ENCODE measurements at regions not wholly inside any gene's neighbourhood (a gene's known extent, or its start where the extent isn't known, plus 50 kb on each side); places are given as distances from the start of the nearest gene placed in this dataset.

GRCh38 chr21:31470896-31471694 lies 127.0 kb upstream of the TIAM1 start:
- TF ChIP-seq, protein P1, sequence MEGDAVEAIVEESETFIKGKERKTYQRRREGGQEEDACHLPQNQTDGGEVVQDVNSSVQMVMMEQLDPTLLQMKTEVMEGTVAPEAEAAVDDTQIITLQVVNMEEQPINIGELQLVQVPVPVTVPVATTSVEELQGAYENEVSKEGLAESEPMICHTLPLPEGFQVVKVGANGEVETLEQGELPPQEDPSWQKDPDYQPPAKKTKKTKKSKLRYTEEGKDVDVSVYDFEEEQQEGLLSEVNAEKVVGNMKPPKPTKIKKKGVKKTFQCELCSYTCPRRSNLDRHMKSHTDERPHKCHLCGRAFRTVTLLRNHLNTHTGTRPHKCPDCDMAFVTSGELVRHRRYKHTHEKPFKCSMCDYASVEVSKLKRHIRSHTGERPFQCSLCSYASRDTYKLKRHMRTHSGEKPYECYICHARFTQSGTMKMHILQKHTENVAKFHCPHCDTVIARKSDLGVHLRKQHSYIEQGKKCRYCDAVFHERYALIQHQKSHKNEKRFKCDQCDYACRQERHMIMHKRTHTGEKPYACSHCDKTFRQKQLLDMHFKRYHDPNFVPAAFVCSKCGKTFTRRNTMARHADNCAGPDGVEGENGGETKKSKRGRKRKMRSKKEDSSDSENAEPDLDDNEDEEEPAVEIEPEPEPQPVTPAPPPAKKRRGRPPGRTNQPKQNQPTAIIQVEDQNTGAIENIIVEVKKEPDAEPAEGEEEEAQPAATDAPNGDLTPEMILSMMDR (IDR thresholded peaks at IDR 0.05) = no peak
- no peaks in the 10 kb centered on the region for H3K4me1 Mint-ChIP-seq
- no peak overlapping the region for H3K27ac ChIP-seq (ENCODE audit: low read depth in 1 of 2, low read length in 2 of 2)
- WGBS (ENCODE audit: insufficient coverage) = 89% methylated on average over 4 of the region's 19 CpGs
- no peaks in the 10 kb centered on the region for H3K36me3 ChIP-seq (replicated peaks in 1 of 2; ENCODE audit: control insufficient read depth in 1 of 2, insufficient read depth in 2 of 2, low read length in 2 of 2)
- no peak overlapping the region for H3K27ac Mint-ChIP-seq
- no peak overlapping the region for H3K4me3 ChIP-seq (replicated peaks in 1 of 3; ENCODE audit: low read depth in 2 of 3, low read length in 3 of 3)
- no peak overlapping the region for H3K4me2 ChIP-seq (replicated peaks; ENCODE audit: extremely low read depth, low read length, poor library complexity, severe bottlenecking)
- no peak overlapping the region for H3K9ac ChIP-seq (ENCODE audit: insufficient read depth, low read length, poor library complexity, severe bottlenecking)
- H3K9me3 Mint-ChIP-seq = peaks cover 0 to 7% (median 1%) of the 10 kb centered on the region in 7 donors
- H3K36me3 Mint-ChIP-seq = no peaks in the 10 kb centered on the region
- H3K4me1 ChIP-seq (ENCODE audit: control insufficient read depth in 1 of 2, insufficient read depth in 2 of 2, low read length in 2 of 2) = no peaks in the 10 kb centered on the region
- no peaks in the 10 kb centered on the region for H3K27me3 ChIP-seq (ENCODE audit: control insufficient read depth in 2 of 2, insufficient read depth in 2 of 2, low read length in 2 of 2)
- H3K4me3 Mint-ChIP-seq = no peak overlapping the region
- H3K79me2 ChIP-seq (ENCODE audit: insufficient read depth, low read length) = no peaks in the 10 kb centered on the region
- H4K20me1 ChIP-seq (ENCODE audit: insufficient read depth, low read length) = no peaks in the 10 kb centered on the region
- H3K27me3 Mint-ChIP-seq (ENCODE audit: low read depth in 3 of 3) = peaks cover 0 to 7% (median 0%) of the 10 kb centered on the region in 3 donors
- H2AFZ ChIP-seq (ENCODE audit: insufficient read depth, low read depth, low read length, poor library complexity, severe bottlenecking) = no peak overlapping the region
- DNase-seq = no peak
- H3K9me3 ChIP-seq (replicated peaks in 1 of 2; ENCODE audit: control insufficient read depth in 1 of 2, insufficient read depth in 1 of 2, low read length in 2 of 2) = no peaks in the 10 kb centered on the region
- intact Hi-C loops (cut with micrococcal nuclease) = no loop called here

GRCh38 chr21:31460980-31461379 lies 116.9 kb upstream of the TIAM1 start:
- no peak overlapping the region for H3K27ac ChIP-seq (ENCODE audit: low read depth in 1 of 2, low read length in 2 of 2)
- no peak overlapping the region for H3K4me2 ChIP-seq (replicated peaks; ENCODE audit: extremely low read depth, low read length, poor library complexity, severe bottlenecking)
- no peak overlapping the region for H2AFZ ChIP-seq (ENCODE audit: insufficient read depth, low read depth, low read length, poor library complexity, severe bottlenecking)
- no peak overlapping the region for H3K9ac ChIP-seq (ENCODE audit: insufficient read depth, low read length, poor library complexity, severe bottlenecking)
- no peaks in the 10 kb centered on the region for H3K9me3 ChIP-seq (replicated peaks in 1 of 2; ENCODE audit: control insufficient read depth in 1 of 2, insufficient read depth in 1 of 2, low read length in 2 of 2)
- H3K4me3 Mint-ChIP-seq = no peak overlapping the region
- H4K20me1 ChIP-seq (ENCODE audit: insufficient read depth, low read length) = no peaks in the 10 kb centered on the region
- no peak for DNase-seq
- H3K27me3 Mint-ChIP-seq (ENCODE audit: low read depth in 3 of 3) = peaks cover 0 to 2% (median 1%) of the 10 kb centered on the region in 3 donors
- no peaks in the 10 kb centered on the region for H3K36me3 ChIP-seq (replicated peaks in 1 of 2; ENCODE audit: control insufficient read depth in 1 of 2, insufficient read depth in 2 of 2, low read length in 2 of 2)
- no peaks in the 10 kb centered on the region for H3K36me3 Mint-ChIP-seq
- H3K79me2 ChIP-seq (ENCODE audit: insufficient read depth, low read length) = no peaks in the 10 kb centered on the region
- H3K4me1 ChIP-seq (ENCODE audit: control insufficient read depth in 1 of 2, insufficient read depth in 2 of 2, low read length in 2 of 2) = no peaks in the 10 kb centered on the region
- 91% methylated on average over 8 of the region's 10 CpGs for WGBS (ENCODE audit: insufficient coverage)
- H3K4me1 Mint-ChIP-seq = peaks cover 13% of the 10 kb centered on the region
- H3K4me3 ChIP-seq (replicated peaks in 1 of 3; ENCODE audit: low read depth in 2 of 3, low read length in 3 of 3) = no peak overlapping the region
- intact Hi-C loops (cut with micrococcal nuclease) = no loop called here
- H3K27me3 ChIP-seq (ENCODE audit: control insufficient read depth in 2 of 2, insufficient read depth in 2 of 2, low read length in 2 of 2) = no peaks in the 10 kb centered on the region
- H3K27ac Mint-ChIP-seq = no peak overlapping the region
- TF ChIP-seq, protein P1 (IDR thresholded peaks at IDR 0.05) = no peak
- H3K9me3 Mint-ChIP-seq = peaks cover 0 to 5% (median 0%) of the 10 kb centered on the region in 7 donors

Measured in CD14-positive monocyte (primary cell).